A549 (cell line): ENCODE measurements at regions not wholly inside any gene's neighbourhood (a gene's known extent, or its start where the extent isn't known, plus 50 kb on each side); places are given as distances from the start of the nearest gene placed in this dataset.

Experiments
- CTCF ChIP-seq: fragments of >200 bp; sonication (Bioruptor Twin); formaldehyde crosslinking; IDR thresholded peaks from 3 replicates; pipeline ENCODE4 v1.5.1; 2016
- HES2 ChIP-seq: fragments of >200 bp; sonication (Bioruptor Twin); formaldehyde crosslinking; IDR thresholded peaks from 2 replicates; pipeline ENCODE4 v1.6.1; 2016
- MAFK ChIP-seq: fragments of 450-650 bp; IDR thresholded peaks from 2 replicates; pipeline ENCODE4 v1.6.1; 2014; ENCODE audit not compliant: partially characterized antibody
- MAZ ChIP-seq: fragments of 150-350 bp; IDR thresholded peaks from 2 replicates; pipeline ENCODE4 v1.6.1; 2014; ENCODE audit warnings: antibody characterized with exemption, low read depth, low read length, borderline replicate concordance
- MYC ChIP-seq: IDR thresholded peaks from 2 replicates; pipeline ENCODE4 v1.6.1; 2012; ENCODE audit warnings: mild to moderate bottlenecking, inconsistent platforms, low read length, improper control_type of control experiment, borderline replicate concordance
- POLR2A ChIP-seq: IDR thresholded peaks from 2 replicates; pipeline ENCODE4 v1.6.1; 2012; ENCODE audit warnings: mild to moderate bottlenecking, low read length
- RFX5 ChIP-seq: fragments of 450-650 bp; IDR thresholded peaks from 2 replicates; pipeline ENCODE4 v1.7.1; 2014; ENCODE audit warnings: antibody characterized with exemption, mild to moderate bottlenecking, moderate library complexity
- USF2 ChIP-seq: fragments of 450-650 bp; IDR thresholded peaks from 2 replicates; pipeline ENCODE4 v1.6.1; 2014; ENCODE audit warnings: antibody characterized with exemption
- ZC3H11A ChIP-seq: fragments of 450-650 bp; IDR thresholded peaks from 2 replicates; pipeline ENCODE4 v1.6.1; 2014; ENCODE audit warnings: antibody characterized with exemption, mild to moderate bottlenecking

- no peak for TF ChIP-seq MYC
- TF ChIP-seq HES2, result no peak
- TF ChIP-seq POLR2A, result no peak
- TF ChIP-seq USF2, result no peak
- no peak for TF ChIP-seq MAFK
- TF ChIP-seq CTCF, result no peak
- TF ChIP-seq RFX5, result no peak
- TF ChIP-seq ZC3H11A, result no peak
- no peak for TF ChIP-seq MAZ
Measured at GRCh38 chr1:228905701-228906101, 170.4 kb downstream of the RHOU start.
